H9 (cell line): ENCODE measurements at regions not wholly inside any gene's neighbourhood (a gene's known extent, or its start where the extent isn't known, plus 50 kb on each side); places are given as distances from the start of the nearest gene placed in this dataset.

Experiments
- DNase-seq: peaks from one replicate; pipeline ENCODE4 v3.0.0-alpha.2; 2017
- H2AFZ ChIP-seq: one replicate; pipeline ENCODE4 v1.6.1; 2013; ENCODE audit warnings: mild to moderate bottlenecking, low read length, control low read depth, moderate library complexity
- H2AK5ac ChIP-seq: 2 replicates; pipeline ENCODE4 v1.6.1; 2013; ENCODE audit warnings: low read length, control low read depth, mixed read lengths; ENCODE audit not compliant: insufficient read length
- H2BK120ac ChIP-seq: one replicate; pipeline ENCODE4 v1.6.1; 2013; ENCODE audit warnings: low read depth, mild to moderate bottlenecking, low read length, control low read depth, inconsistent platforms; ENCODE audit not compliant: poor library complexity, severe bottlenecking
- H2BK12ac ChIP-seq: 2 replicates; pipeline ENCODE4 v1.6.1; 2013; ENCODE audit warnings: low read length, control low read depth, mixed read lengths, low read depth; ENCODE audit not compliant: insufficient read length
- H2BK15ac ChIP-seq: 2 replicates; pipeline ENCODE4 v1.6.1; 2013; ENCODE audit warnings: low read depth, low read length, control low read depth
- H2BK20ac ChIP-seq: one replicate; pipeline ENCODE4 v1.6.1; 2013; ENCODE audit warnings: low read depth, mild to moderate bottlenecking, low read length, control low read depth, inconsistent platforms; ENCODE audit not compliant: poor library complexity, severe bottlenecking
- H2BK5ac ChIP-seq: 2 replicates; pipeline ENCODE4 v1.6.1; 2013; ENCODE audit warnings: low read length, control low read depth, mixed read lengths; ENCODE audit not compliant: insufficient read length
- H3K14ac ChIP-seq: 2 replicates; pipeline ENCODE4 v1.6.1; 2013; ENCODE audit warnings: low read length, control low read depth; ENCODE audit not compliant: insufficient read depth
- H3K18ac ChIP-seq: 2 replicates; pipeline ENCODE4 v1.6.1; 2013; ENCODE audit warnings: low read depth, mild to moderate bottlenecking, mixed read lengths, low read length, control low read depth; ENCODE audit not compliant: insufficient read length
- H3K23ac ChIP-seq: 2 replicates; pipeline ENCODE4 v1.6.1; 2013; ENCODE audit warnings: low read length, control low read depth, mixed read lengths, low read depth; ENCODE audit not compliant: insufficient read length
- H3K23me2 ChIP-seq: 2 replicates; pipeline ENCODE4 v1.6.1; 2013; ENCODE audit warnings: low read depth, mild to moderate bottlenecking, mixed read lengths, low read length, control low read depth; ENCODE audit not compliant: insufficient read length, poor library complexity, severe bottlenecking
- H3K27ac ChIP-seq: 2 replicates; pipeline ENCODE4 v1.5.1; 2013; ENCODE audit warnings: low read length, control low read depth, mixed read lengths, low read depth; ENCODE audit not compliant: insufficient read length
- H3K27me3 ChIP-seq: 2 replicates; pipeline ENCODE4 v1.6.1; 2013; ENCODE audit warnings: low read length, control low read depth, inconsistent platforms; ENCODE audit not compliant: insufficient read depth
- H3K4ac ChIP-seq: 2 replicates; pipeline ENCODE4 v1.6.1; 2013; ENCODE audit warnings: low read depth, mild to moderate bottlenecking, control low read depth, inconsistent platforms, low read length, moderate library complexity
- H3K4me1 ChIP-seq: 2 replicates; pipeline ENCODE4 v1.6.1; 2013; ENCODE audit warnings: low read length, control low read depth, inconsistent platforms; ENCODE audit not compliant: insufficient read depth
- H3K4me2 ChIP-seq: 2 replicates; pipeline ENCODE4 v1.6.1; 2013; ENCODE audit warnings: low read length, control low read depth, mixed read lengths; ENCODE audit not compliant: insufficient read length, insufficient read depth
- H3K56ac ChIP-seq: 2 replicates; pipeline ENCODE4 v1.6.1; 2013; ENCODE audit warnings: low read depth, mild to moderate bottlenecking, mixed read lengths, low read length, control low read depth; ENCODE audit not compliant: insufficient read length
- H3K79me1 ChIP-seq: 2 replicates; pipeline ENCODE4 v1.6.1; 2013; ENCODE audit warnings: low read depth, mild to moderate bottlenecking, moderate library complexity, low read length, control low read depth, inconsistent platforms; ENCODE audit not compliant: insufficient read depth, poor library complexity, severe bottlenecking
- H3K79me2 ChIP-seq: 2 replicates; pipeline ENCODE4 v1.6.1; 2013; ENCODE audit warnings: low read length, control low read depth, inconsistent platforms; ENCODE audit not compliant: insufficient read depth
- H3K9ac ChIP-seq: 2 replicates; pipeline ENCODE4 v1.6.1; 2013; ENCODE audit warnings: low read length, control low read depth, mixed read lengths; ENCODE audit not compliant: insufficient read length; ENCODE audit errors: extremely low read depth
- H3K9me3 ChIP-seq: one replicate; pipeline ENCODE4 v1.6.1; 2013; ENCODE audit warnings: low read depth, low read length, inconsistent platforms; ENCODE audit not compliant: control insufficient read depth
- H3T11ph ChIP-seq: one replicate; pipeline ENCODE4 v1.6.1; 2013; ENCODE audit warnings: mild to moderate bottlenecking, low read length, control low read depth, inconsistent platforms
- H4K20me1 ChIP-seq: one replicate; pipeline ENCODE4 v1.6.1; 2013; ENCODE audit not compliant: control insufficient read depth, insufficient read length, insufficient read depth
- H4K5ac ChIP-seq: 2 replicates; pipeline ENCODE4 v1.6.1; 2013; ENCODE audit warnings: low read depth, mild to moderate bottlenecking, mixed read lengths, low read length, control low read depth; ENCODE audit not compliant: insufficient read length
- H4K8ac ChIP-seq: replicated peaks from 2 replicates; pipeline ENCODE4 v1.6.1; 2013; ENCODE audit warnings: low read length, control low read depth, mixed read lengths, low read depth; ENCODE audit not compliant: insufficient read length
- H4K91ac ChIP-seq: 2 replicates; pipeline ENCODE4 v1.6.1; 2013; ENCODE audit warnings: low read depth, mild to moderate bottlenecking, moderate library complexity, mixed read lengths, low read length, control low read depth; ENCODE audit not compliant: insufficient read length
- H3K27ac Mint-ChIP-seq, 3 experiments: 2 replicates in 2 of 3; 3 replicates in 1 of 3; pipeline ENCODE4 v1.8.0; 2020 to 2021; ENCODE audit warnings: mixed read lengths in 3 of 3, mild to moderate bottlenecking in 1 of 3, moderate library complexity in 1 of 3
- H3K27me3 Mint-ChIP-seq: 2 replicates; pipeline ENCODE4 v1.8.0; 2021; ENCODE audit warnings: low read depth, mild to moderate bottlenecking, moderate library complexity, mixed read lengths
- H3K36me3 Mint-ChIP-seq, 3 experiments: 2 replicates in 2 of 3; 3 replicates in 1 of 3; pipeline ENCODE4 v1.8.0; 2020 to 2021; ENCODE audit warnings: low read depth in 3 of 3, mixed read lengths in 3 of 3; ENCODE audit not compliant: insufficient read depth in 1 of 3
- H3K4me1 Mint-ChIP-seq, 2 experiments: 2 replicates each; pipeline ENCODE4 v1.8.0; 2020; ENCODE audit warnings: mixed read lengths in 2 of 2
- H3K4me3 Mint-ChIP-seq, 2 experiments: 2 replicates in 1 of 2; 3 replicates in 1 of 2; pipeline ENCODE4 v1.8.0; 2020 to 2021; ENCODE audit warnings: mild to moderate bottlenecking in 2 of 2, mixed read lengths in 2 of 2, moderate library complexity in 1 of 2
- H3K9me3 Mint-ChIP-seq, 2 experiments: 2 replicates in 1 of 2; 3 replicates in 1 of 2; pipeline ENCODE4 v1.8.0; 2020; ENCODE audit warnings: mild to moderate bottlenecking in 2 of 2, mixed read lengths in 2 of 2, moderate library complexity in 1 of 2
- TF ChIP-seq, protein P1 (sequence below): fragments of 200-600 bp; sonication (generic); conservative IDR thresholded peaks from 3 replicates; pipeline ENCODE4 v1.8.0; 2021; ENCODE audit warnings: antibody characterized with exemption, mild to moderate bottlenecking

DNA sequence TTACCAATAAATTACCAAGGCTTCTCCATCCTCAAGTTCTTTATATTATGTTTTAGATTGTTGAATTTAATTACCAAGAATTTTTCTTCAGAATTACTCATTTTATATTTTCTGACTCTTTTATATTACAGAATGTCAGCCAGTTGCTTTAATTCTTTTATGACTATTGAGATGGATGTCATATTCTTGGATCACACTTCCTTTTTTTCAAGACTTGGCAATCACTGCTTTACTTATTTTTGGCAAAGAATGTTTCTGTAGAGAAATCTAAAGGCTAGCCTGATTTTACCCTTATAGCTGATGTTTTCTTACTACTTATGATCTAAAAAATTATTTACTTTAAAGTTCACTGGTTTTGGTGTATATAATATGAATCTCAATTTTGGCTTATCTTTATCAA, 721.1 kb upstream of the TMPRSS15 start:
- Histone ChIP-seq H3K9me3 (no peaks in the 10 kb centered on the region), H2BK5ac (no peak overlapping the region), H3K23ac (no peak overlapping the region)

More for the DNA sequence above, 721.1 kb upstream of the TMPRSS15 start:
- H4K91ac ChIP-seq: no peak overlapping the region
- Mint-ChIP-seq H3K9me3 (peaks cover 0 to 3% of the 10 kb centered on the region in 2 experiments; a peak in 1 of 5 replicates), H3K27me3 (no peaks in the 10 kb centered on the region; the same call in 1 of the 2 replicates), H3K4me3 (no peak overlapping the region), H3K4me1 (peaks cover 34 to 35% of the 10 kb centered on the region in 2 experiments), H3K36me3 (peaks cover 0 to 4% (median 2%) of the 10 kb centered on the region in 3 experiments; a peak in 1 of 7 replicates), H3K27ac (no peak overlapping the region)
- TF ChIP-seq, protein P1, sequence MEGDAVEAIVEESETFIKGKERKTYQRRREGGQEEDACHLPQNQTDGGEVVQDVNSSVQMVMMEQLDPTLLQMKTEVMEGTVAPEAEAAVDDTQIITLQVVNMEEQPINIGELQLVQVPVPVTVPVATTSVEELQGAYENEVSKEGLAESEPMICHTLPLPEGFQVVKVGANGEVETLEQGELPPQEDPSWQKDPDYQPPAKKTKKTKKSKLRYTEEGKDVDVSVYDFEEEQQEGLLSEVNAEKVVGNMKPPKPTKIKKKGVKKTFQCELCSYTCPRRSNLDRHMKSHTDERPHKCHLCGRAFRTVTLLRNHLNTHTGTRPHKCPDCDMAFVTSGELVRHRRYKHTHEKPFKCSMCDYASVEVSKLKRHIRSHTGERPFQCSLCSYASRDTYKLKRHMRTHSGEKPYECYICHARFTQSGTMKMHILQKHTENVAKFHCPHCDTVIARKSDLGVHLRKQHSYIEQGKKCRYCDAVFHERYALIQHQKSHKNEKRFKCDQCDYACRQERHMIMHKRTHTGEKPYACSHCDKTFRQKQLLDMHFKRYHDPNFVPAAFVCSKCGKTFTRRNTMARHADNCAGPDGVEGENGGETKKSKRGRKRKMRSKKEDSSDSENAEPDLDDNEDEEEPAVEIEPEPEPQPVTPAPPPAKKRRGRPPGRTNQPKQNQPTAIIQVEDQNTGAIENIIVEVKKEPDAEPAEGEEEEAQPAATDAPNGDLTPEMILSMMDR: no peak
- no peak overlapping the region for H2BK120ac ChIP-seq
- no peak overlapping the region for H3K56ac ChIP-seq
- no peak overlapping the region for H2AFZ ChIP-seq
- no peak overlapping the region for H3K18ac ChIP-seq
- no peaks in the 10 kb centered on the region for H3K23me2 ChIP-seq
- H3K4me1 ChIP-seq: peaks cover 9% of the 10 kb centered on the region; the same call in 1 of the 2 replicates
- DNase-seq: no peak
- no peak overlapping the region for H3K4me2 ChIP-seq
- H2BK20ac ChIP-seq: no peak overlapping the region
- H3K4ac ChIP-seq: no peak overlapping the region
- no peaks in the 10 kb centered on the region for H3K79me2 ChIP-seq
- H3K79me1 ChIP-seq: no peaks in the 10 kb centered on the region
- no peak overlapping the region for H3K27ac ChIP-seq
- H2AK5ac ChIP-seq: no peak overlapping the region
- no peak overlapping the region for H3K9ac ChIP-seq
- H2BK12ac ChIP-seq: no peak overlapping the region
- no peak overlapping the region for H2BK15ac ChIP-seq
- no peak overlapping the region for H4K5ac ChIP-seq
- no peak overlapping the region for H4K8ac ChIP-seq
- no peak overlapping the region for H3K14ac ChIP-seq
- no peaks in the 10 kb centered on the region for H3K27me3 ChIP-seq
- H4K20me1 ChIP-seq: no peaks in the 10 kb centered on the region
- no peak overlapping the region for H3T11ph ChIP-seq
